Transverse colon (tissue), 4 donors: ENCODE measurements at regions not wholly inside any gene's neighbourhood (a gene's known extent, or its start where the extent isn't known, plus 50 kb on each side); places are given as distances from the start of the nearest gene placed in this dataset.

Source experiments
- POLR2A ChIP-seq: fragments of 450-650 bp; IDR thresholded peaks from one replicate; pipeline ENCODE4 v1.6.1; 2016; ENCODE audit warnings: antibody characterized with exemption, mild to moderate bottlenecking, moderate library complexity
- POLR2AphosphoS5 ChIP-seq, 3 donors: sonication (generic); formaldehyde crosslinking; IDR thresholded peaks; one replicate each; pipeline ENCODE4 v1.6.1; 2016; ENCODE audit warnings: antibody characterized with exemption in 3 of 3
- TF ChIP-seq, protein P1 (sequence below), 5 experiments: fragments of 200-600 bp in 3 of 5; fragments of 450-650 bp in 2 of 5; sonication (generic) in 3 of 5; IDR thresholded peaks; 1 replicate in 2 of 5; 2 replicates in 3 of 5; pipeline ENCODE4 v1.5.1; 2016 to 2017; ENCODE audit warnings: antibody characterized with exemption in 5 of 5, inconsistent platforms in 3 of 5, mild to moderate bottlenecking in 2 of 5, moderate library complexity in 1 of 5

GRCh38 chr6:130676773-130677144 lies 150.4 kb upstream of the SMLR1 start:
- TF ChIP-seq, protein P1, sequence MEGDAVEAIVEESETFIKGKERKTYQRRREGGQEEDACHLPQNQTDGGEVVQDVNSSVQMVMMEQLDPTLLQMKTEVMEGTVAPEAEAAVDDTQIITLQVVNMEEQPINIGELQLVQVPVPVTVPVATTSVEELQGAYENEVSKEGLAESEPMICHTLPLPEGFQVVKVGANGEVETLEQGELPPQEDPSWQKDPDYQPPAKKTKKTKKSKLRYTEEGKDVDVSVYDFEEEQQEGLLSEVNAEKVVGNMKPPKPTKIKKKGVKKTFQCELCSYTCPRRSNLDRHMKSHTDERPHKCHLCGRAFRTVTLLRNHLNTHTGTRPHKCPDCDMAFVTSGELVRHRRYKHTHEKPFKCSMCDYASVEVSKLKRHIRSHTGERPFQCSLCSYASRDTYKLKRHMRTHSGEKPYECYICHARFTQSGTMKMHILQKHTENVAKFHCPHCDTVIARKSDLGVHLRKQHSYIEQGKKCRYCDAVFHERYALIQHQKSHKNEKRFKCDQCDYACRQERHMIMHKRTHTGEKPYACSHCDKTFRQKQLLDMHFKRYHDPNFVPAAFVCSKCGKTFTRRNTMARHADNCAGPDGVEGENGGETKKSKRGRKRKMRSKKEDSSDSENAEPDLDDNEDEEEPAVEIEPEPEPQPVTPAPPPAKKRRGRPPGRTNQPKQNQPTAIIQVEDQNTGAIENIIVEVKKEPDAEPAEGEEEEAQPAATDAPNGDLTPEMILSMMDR (IDR thresholded peaks at IDR 0.05), result no peak
- TF ChIP-seq POLR2A (no peak), POLR2AphosphoS5 (IDR thresholded peaks at IDR 0.05) (no peak)
